HG02852 (cell line): ENCODE measurements at regions not wholly inside any gene's neighbourhood (a gene's known extent, or its start where the extent isn't known, plus 50 kb on each side); places are given as distances from the start of the nearest gene placed in this dataset.
A peak's percentile ranks its signal among the peaks of the same experiment; 100 is the strongest.

Experiments used
- ATAC-seq: cut with Tn5 transposase; IDR thresholded peaks from one replicate; pipeline ENCODE4 v1.9.1; 2021; ENCODE audit warnings: mild to moderate bottlenecking, moderate library complexity; ENCODE audit not compliant: unreplicated experiment

DNA sequence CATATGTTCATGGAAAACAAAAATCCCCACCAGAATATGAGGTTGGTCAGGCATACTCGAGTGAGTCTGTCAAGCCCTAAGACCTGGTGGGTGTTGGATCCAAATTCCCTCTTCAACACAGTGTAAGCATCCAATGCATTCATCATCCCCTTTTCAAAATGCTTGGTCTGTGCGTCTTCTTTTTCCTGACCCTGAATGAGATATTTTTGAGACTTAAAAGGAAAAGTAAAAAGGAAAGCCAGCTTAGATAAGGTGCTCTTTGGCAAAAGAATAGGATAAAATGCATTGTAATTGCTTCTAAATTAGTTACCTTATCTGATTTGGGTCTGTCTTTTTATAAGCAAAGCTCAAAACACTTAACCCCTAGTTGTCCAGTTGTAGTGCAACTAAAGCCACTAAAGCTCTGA lies 331.5 kb downstream of the PTEN start:
- ATAC-seq, result no peak

- no peak for ATAC-seq
Measured at GRCh38 chr10:88195841-88196240, 332.4 kb downstream of the PTEN start.

DNA sequence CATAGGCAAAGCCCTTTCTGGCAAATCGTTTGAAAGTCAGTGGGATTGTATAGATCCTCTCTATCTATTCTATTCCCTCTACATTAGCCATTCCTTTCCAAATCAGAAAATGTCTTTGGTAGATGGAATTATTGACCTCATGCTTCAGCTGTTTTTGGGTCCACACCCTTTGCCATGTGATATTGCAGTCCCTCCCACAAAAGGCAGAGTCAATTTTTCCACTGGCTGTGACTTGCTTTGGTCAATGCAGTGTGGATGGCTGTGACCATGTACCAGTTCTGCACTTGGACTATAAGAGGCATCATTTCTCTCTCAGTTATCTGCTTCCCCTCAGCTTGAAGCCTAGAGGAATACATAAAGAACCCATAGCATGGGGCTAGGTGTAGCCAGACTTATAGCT lies 332.9 kb downstream of the PTEN start:
- no peak for ATAC-seq

DNA sequence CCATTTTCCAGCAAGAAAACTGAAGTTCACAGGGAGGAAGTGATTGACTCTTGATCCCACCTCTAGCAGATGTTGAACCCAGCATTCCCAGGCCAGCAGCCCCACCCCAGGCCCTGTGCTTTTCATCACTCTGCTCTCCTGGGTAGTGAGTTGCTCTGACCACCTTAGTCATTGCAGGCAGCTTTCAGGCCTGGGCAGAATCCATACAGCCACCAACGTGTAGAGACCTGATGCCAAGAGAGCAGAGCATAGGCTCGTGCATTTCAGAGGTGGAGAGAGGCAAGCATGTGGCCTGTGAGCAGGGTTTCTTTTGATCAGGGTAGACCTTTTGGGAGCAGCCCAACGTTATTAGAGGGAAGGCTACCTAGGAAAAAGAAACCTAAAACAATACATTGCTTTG lies 334.6 kb downstream of the PTEN start:
- no peak for ATAC-seq

DNA sequence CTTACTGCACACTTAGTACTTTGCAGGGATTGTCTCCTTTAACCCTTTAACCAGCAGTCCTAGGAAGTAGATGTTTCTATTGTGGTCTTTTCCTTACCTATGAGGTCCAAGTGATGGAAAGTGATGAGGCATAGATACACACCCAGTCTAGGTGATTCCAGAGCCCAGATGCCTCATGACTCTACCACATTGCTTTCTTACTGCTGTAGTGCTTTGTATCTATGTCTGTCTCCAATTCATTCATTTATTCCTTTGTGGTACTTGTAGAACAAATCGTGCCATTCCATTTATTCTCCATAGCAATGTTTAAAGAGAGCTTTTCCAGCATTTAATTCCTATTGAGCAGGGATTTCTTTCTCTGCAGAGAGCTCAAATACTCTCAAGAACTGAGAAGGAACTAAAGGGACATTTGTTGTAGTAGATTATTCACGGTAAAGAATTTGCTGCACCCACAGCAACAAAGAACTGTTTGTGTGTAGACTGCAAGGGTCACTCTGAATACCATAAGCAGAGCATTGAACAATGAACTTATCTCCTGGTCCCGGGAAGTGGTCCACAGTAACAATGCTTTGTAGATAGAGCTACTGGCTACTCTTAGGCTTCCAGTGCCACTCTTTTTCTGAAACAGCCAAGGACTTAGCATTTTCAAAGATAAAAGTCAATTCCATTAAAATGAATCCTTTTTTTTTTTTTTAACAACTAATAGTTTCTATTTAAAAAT lies 337.0 kb downstream of the PTEN start:
- no peak for ATAC-seq

GRCh38 chr10:88205842-88206446 lies 342.5 kb downstream of the PTEN start:
- no peak for ATAC-seq

- no peak for ATAC-seq
Measured at GRCh38 chr10:88207121-88207546, 343.7 kb downstream of the PTEN start.

GRCh38 chr10:88209231-88209630 lies 345.8 kb downstream of the PTEN start:
- ATAC-seq, result no peak

- no peak for ATAC-seq
Measured at GRCh38 chr10:88209837-88210561, 346.6 kb downstream of the PTEN start.

DNA sequence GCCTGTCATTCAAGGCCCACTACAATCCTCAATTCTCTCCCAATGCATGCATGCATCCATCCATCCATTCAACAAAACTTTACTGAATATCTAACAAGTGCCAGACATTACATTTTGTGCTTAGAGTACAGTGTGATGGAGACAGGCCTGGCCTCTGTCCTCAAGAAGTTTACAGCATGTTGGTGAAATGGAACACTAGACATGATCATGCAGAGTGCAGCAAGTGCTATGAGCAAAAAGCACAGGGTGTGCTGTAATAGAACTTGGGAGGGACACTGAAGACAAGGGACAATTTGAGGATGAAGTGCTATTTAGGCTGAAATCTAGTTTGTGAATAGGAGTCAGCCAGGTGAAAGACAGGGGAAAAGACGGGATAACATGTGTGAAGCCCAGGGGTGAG lies 347.8 kb downstream of the PTEN start:
- no peak for ATAC-seq

- no peak for ATAC-seq
Measured at GRCh38 chr10:88212069-88212468, 348.6 kb downstream of the PTEN start.

GRCh38 chr10:88213065-88213605 lies 349.7 kb downstream of the PTEN start:
- ATAC-seq, result no peak

GRCh38 chr10:88216976-88217375 lies 353.6 kb downstream of the PTEN start:
- ATAC-seq, result peak; percentile 44

DNA sequence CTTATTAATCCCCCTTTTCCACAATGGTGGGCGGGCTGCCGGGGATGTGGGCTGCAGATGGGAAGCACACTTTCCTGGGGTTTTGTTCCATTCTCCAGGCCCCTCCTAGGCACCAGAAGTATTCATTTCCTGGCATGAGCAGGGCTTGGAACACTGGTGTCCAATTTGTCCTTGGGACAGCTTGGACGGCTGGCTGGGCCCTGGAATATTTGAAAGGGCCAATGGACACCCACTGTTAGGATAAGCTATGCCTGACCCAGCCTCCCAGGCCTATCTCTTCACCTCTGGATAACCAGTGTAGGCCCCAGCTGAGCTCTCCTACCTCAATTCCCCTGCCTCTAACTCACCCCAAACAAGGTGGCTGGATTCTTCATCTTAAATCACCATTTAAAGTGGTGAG lies 354.9 kb downstream of the PTEN start:
- ATAC-seq, result no peak

DNA sequence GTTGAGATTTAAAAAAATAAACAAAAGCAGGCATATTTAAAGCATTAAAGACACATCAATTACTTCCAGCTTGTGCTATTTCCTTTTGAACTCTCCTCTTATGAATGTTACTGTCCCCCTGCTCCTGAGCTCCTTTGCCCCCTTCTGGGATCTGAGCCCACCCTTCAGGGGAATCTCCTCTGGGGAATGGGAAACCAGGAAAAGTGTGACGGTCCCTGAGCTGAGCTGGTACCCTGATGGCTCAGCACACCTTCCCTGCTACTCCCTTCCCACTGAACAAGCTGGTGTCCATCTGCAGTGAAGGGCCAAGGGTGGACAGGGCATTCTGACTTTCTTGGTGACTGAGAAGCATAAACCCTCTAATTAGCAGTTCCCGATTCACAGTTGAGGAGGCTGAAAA lies 356.3 kb downstream of the PTEN start:
- no peak for ATAC-seq

- ATAC-seq, result no peak
Measured at GRCh38 chr10:88221010-88221973, 357.9 kb downstream of the PTEN start.

- no peak for ATAC-seq
Measured at GRCh38 chr10:88222881-88223280, 359.5 kb downstream of the PTEN start.
